Activated CD4-positive, alpha-beta T cell treated with anti-CD3 and anti-CD28 coated beads, Interleukin-2, Interleukin-4, amounts not matched to agents 100 ng/mL and 50 ng/mL, durations not matched to agents 16 hours and 8 hours (primary cell): ENCODE measurements at regions not wholly inside any gene's neighbourhood (a gene's known extent, or its start where the extent isn't known, plus 50 kb on each side); places are given as distances from the start of the nearest gene placed in this dataset.

Experiments used
- DNase-seq: peaks from one replicate; pipeline ENCODE4 v3.0.0-alpha.2; 2020; ENCODE audit warnings: low spot score

- DNase-seq, result no peak
Observed at GRCh38 chr4:19992471-19993093, 259.1 kb upstream of the SLIT2 start.

DNA sequence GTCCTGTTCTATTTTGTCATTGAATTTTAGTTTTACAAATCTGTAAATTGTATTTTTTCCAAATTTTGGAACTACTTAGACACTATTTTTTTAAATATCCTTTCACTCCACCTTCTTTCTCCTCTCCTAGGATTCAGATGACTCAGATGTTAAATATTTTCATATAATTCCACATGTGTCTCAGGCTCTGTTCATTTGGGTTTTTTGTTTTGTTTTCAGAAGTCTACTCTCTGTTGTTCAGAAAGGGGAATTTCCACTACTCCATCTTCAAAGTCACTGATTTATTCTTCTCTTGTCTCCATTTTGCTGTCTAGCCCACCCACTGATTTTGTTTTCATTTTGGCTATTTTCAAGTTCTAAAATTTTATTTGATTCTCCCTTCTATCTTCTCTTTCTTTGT, 264.0 kb upstream of the SLIT2 start:
- DNase-seq, result no peak

DNA sequence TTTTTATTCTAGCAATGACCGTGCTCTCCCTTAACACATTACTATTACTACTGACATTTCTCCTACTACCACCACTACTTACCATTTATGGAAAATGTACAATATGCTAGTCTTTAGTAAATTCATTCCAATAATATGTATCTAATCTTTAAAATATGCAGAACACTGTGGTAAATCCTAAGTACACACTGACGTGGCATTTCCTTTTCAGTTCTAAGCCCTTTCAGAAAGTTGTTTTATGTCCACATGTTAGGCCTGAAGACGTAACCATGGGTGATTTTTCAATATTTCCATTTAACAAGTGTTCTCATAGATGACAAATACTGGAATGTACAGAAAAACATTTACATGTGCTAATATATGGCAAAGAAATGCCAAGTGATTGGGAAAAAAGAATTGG, 268.6 kb upstream of the SLIT2 start:
- DNase-seq, result no peak

DNA sequence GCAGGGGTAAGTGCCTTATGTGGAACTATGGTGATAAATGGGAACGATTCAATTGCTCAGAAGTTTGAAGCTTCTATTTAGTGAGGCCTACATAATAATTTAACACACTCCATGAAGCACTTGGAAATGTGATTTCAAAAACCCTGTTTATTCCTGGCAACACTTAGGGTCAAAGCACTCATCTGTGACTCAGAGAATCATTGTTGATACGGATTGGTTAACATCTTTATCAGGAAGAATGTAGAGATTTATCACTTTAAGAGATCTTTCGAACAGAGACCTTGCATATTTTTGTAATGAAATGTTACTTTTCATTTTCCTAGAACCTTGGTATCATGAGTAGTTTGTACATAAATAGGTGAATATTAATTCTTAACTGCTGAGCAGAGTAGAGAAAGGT, 269.1 kb upstream of the SLIT2 start:
- DNase-seq, result no peak

GRCh38 chr4:19971829-19972228, 279.9 kb upstream of the SLIT2 start:
- no peak for DNase-seq

DNA sequence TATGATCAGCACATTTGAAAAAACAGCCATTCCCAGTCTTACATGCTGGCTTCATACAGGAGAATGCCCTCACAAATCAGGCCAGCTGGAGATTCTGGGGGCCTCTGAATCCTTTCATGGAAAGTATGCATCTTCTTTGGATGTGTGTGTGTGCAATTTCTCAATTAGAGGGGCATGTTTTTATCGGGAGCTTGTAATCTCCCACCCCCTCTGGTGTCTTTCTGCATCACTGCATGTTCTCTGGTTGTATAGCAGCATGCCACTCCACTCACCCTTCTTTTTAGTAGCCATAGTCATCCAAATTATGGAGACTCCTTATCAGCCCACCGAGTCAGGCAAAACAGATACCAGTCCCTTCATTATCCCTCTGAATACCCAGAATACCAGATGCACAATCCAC, 282.2 kb upstream of the SLIT2 start:
- DNase-seq, result no peak

GRCh38 chr4:19961091-19961490, 290.6 kb upstream of the SLIT2 start:
- DNase-seq, result no peak

DNA sequence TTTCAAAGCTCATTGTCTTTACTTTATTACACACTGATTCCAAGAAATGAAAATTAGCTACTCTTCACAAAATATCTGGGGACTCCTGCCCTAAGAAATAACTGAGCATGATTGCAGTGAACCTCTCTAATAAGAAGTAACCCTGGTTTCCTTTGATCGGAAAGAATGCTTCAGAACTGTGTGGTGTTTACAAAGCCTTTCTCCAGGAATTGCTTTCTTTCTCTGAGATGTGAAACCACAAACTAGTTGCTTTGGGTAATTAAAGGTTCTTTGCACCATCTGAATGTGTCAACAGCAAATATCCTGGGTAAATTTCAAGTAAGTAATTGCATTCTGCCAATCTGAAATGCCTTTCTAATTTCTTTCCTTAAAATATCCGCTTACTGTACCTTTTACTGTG, 292.9 kb upstream of the SLIT2 start:
- no peak for DNase-seq

- no peak for DNase-seq
Observed at GRCh38 chr4:19947349-19947748, 304.4 kb upstream of the SLIT2 start.

GRCh38 chr4:19945979-19946380, 305.7 kb upstream of the SLIT2 start:
- DNase-seq, result no peak

DNA sequence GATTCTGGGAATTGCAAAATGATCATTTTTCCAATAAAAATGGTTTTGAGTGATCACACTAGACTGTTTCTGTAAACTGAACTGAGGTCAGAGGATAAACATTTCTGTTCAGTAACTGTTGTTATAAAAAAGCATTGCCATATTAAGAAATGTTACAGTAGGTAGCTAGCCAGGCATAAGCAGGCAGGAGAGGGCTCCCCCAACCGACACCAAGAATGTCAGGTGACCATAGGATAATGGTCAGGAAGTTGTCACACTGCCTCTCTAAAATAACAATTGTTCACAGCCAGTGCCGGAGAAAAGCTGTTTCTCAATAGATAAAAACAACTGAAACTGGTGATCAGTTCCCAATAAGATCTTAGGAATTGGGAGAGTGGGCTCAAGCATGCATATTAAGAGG, 306.2 kb upstream of the SLIT2 start:
- no peak for DNase-seq

DNA sequence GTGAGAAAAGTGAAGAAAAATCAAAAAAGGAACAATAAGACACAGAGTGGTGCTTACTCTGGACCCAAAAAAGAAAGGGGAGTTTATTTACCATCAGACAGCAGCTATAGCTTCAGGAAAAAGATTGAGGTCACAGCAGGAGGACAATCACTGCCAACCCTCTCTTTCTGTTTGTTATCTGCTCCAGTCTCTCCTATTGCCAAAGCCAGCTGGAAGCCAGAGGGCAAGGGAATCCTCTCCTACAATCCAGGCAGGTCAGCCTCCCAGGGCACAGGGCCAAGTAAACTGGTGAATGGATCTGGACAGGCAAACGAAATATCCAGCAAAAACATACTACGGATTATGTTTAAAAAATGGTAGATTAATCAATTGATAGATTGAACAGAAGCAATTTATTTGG, 306.9 kb upstream of the SLIT2 start:
- no peak for DNase-seq

GRCh38 chr4:19944251-19944650, 307.5 kb upstream of the SLIT2 start:
- no peak for DNase-seq

DNA sequence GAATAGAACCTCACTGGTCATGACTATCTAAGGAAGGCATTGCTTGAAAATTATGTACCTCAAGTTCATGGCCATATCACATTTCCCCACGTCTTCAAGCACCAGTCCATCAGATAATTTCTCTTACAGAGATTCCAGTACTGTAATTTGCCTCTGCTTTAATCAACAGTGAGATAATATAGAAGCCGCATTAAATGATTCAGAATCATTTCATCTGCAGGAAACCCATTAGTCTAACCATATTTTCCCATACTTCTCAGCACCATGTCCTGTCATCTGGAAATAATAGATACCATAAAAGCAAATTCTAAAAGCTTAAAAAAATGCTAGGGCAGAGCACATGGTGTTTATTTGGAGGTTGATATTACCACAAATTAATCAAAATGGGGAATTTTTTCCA, 310.3 kb upstream of the SLIT2 start:
- no peak for DNase-seq

- no peak for DNase-seq
Observed at GRCh38 chr4:19940861-19941260, 310.8 kb upstream of the SLIT2 start.

GRCh38 chr4:19936476-19936875, 315.2 kb upstream of the SLIT2 start:
- no peak for DNase-seq

GRCh38 chr4:19930742-19931141, 321.0 kb upstream of the SLIT2 start:
- DNase-seq, result no peak

- DNase-seq, result no peak
Observed at GRCh38 chr4:19927381-19927780, 324.3 kb upstream of the SLIT2 start.

DNA sequence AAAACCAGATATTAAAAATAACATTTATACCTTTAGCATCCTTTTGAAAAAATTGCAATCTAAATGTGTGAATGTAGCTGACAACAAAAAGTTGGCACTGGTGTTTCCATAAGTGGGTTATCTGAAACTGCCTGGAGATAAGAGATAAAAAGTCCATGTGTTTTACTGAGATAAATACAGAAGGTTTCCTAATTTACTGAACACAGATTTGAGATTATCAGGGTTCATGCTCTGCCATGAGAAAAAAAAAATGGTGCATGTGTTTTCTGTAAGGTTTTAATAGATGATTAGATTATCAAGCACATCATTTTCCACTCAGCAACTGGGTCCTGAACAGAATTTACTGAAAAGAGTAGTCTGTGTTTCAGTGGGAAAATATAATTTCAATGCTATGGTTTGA, 326.2 kb upstream of the SLIT2 start:
- no peak for DNase-seq

DNA sequence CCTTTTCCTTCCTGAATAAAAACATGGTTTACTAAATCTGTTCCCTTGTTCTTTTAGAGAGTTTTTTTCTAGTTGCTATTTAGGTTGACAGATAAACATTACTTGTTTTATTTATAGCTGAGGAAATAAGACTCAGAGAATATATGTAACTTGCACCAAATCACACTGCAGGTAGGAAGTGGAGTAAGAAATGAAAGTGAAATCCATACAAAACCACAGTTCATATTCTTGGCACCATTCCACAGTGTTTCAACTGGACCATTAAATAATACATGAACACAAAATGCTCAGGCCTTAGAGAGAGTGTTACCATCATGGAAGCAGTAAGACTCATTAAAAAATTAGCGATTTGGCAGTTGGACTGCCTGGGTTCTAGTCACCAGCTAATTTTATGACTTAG, 326.9 kb upstream of the SLIT2 start:
- DNase-seq, result no peak

DNA sequence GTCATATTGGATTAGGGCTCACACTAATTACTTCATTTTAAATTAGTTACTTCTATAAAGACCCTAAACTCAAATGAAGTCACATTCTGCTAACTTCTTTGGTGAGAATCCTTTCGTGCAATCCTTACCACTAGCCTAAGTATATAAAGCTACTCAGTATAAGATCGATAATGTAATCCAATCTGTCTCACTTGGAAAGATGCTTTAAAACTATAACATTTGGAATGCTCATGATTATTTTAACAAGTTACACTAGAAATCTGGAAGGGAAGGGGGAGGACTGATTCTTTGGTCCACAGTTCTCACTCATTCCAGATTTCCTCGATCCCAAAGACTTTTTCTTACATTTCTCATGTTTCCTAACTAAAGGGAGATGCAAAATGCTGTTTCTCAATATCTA, 336.4 kb upstream of the SLIT2 start:
- DNase-seq, result no peak

DNA sequence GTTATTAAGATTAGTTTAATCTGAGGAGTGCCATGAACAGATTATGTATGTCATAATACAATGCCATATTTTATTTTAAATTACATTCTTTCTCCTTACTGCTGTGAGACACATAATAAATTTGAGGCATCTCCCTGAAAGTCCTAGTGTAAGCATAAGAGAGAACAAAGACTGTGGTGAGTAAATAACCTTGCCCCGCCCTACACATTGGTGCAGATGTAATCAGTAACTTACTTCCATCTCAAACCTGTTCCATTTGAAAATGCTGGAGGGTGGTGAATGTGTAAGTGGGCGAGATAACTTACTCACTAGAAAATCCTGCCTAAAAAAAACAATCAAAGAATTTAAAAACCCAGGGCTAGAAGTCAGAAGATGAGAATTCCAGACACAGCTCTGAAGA, 338.1 kb upstream of the SLIT2 start:
- no peak for DNase-seq

GRCh38 chr4:19910861-19911525, 340.7 kb upstream of the SLIT2 start:
- no peak for DNase-seq

GRCh38 chr4:19905024-19905423, 346.7 kb upstream of the SLIT2 start:
- DNase-seq, result no peak
